SH-SY5Y (cell line): ENCODE measurements at regions not wholly inside any gene's neighbourhood (a gene's known extent, or its start where the extent isn't known, plus 50 kb on each side); places are given as distances from the start of the nearest gene placed in this dataset.

ENCODE experiments used
- GATA2 ChIP-seq: IDR thresholded peaks from 2 replicates; pipeline ENCODE4 v1.6.1; 2011; ENCODE audit warnings: mild to moderate bottlenecking, low read depth, low read length
- GATA3 ChIP-seq: IDR thresholded peaks from 2 replicates; pipeline ENCODE4 v1.6.1; 2011; ENCODE audit warnings: low read depth, mild to moderate bottlenecking, low read length, moderate library complexity

DNA sequence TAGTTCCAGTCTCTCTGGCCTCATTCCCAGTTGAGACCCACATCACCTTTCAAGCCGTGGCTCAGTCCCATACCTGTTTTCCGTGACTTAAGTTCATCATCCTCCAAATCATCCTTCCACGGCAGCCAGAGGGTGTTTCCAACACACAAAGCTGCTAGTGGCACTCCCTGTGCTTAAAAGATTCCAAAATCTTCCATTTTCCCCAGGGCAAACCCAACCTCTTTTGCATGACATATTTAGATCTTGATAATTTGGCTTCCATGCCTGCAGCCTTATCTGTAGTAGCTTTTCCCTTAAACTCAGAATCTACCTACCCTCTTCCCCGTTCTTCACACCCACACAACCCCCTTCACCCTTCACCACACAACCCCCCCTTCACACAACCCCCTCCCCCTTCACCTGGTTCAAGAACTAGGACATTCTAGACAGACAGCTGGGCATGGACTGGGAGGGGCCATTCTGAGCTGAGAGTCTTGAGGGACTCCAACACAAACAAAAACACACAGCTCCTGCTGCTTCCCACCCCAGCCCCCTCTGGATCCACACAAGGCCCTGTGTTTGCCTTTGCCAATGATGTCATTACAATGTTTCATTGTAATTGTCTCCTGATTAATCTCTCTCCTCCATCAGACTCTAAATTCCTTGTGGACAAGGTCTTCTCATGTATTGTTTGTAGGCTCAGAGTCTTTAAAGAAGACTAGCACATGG, 268.2 kb downstream of the SH3GL2 start:
- TF ChIP-seq GATA3, result no peak
- no peak for TF ChIP-seq GATA2

DNA sequence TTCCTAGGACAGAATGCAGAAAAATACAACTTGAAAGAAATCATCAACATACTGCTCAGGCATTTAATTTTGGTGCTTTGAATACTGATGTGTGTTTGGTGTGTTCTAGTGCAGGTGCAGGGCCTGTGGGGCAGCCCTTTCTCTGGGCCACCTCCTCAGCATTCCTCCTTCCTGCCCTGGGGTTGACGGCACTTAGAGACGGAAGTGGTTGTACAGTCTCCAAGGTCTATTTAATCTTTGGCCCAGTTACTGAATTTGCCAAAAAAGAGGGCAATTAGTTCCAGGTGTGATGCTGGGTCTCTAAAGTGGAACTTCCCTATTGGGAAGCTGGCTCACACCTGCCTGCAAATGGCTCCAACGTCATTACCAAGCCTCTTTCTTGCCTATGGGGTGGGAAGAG, 269.0 kb downstream of the SH3GL2 start:
- TF ChIP-seq GATA3, result no peak
- no peak for TF ChIP-seq GATA2

DNA sequence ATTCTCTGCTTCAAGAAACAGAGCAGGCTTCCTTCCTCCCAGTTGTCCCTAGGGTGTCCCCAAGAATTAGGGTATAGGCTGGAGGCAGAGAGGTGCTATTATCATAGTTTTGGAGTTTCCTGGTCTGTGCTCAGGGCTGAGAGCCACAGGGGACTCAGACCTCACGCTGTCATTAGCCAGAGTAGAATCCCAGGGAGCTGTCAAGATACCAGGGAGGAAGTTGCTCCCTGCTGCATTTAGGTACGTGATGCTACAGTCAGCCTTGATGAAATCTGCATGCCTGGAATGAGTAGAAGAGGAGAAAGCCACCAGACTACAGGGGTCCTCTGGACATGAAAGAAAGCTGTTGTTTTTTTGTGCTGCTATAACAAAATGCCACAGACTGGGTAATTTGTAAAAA, 273.2 kb downstream of the SH3GL2 start:
- TF ChIP-seq GATA3, result no peak
- no peak for TF ChIP-seq GATA2

DNA sequence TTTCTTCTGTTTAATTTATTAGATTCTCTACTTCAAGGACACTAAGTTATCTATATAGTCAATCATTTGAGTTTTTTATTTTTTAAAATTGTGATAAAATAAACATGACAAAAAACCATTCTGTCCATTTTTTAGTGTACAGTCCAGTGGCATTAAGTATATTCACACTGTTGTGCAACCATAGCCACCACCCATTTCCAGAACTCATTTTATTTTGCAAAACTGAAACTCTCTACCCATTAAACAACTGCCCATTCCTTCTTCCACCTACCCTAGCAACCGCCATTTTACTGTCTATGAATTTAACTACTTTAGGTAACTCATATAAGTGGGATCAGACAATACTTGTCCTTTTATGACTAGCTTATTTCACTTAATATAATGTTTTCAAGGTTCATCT, 275.6 kb downstream of the SH3GL2 start:
- TF ChIP-seq GATA3 (no peak), GATA2 (no peak)

DNA sequence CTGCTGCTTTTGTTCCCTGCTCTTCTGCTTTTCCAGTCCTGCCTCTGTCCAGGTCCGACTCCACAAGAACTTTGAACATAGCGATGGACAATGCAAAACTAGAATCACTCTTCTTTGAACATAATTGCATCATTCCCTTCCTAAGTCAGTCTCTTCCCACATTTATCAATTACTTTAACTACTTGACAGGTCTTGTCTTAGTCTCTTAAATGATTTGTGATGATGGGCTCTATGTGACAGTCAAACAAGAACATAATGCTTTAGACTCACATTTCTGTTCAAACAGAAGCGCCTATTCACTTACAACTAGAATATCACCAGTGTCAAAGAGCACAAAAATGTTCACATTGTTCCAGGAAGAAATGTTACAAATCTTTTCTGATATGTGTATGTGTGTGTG, 278.1 kb downstream of the SH3GL2 start:
- TF ChIP-seq GATA2 (no peak), GATA3 (no peak)

DNA sequence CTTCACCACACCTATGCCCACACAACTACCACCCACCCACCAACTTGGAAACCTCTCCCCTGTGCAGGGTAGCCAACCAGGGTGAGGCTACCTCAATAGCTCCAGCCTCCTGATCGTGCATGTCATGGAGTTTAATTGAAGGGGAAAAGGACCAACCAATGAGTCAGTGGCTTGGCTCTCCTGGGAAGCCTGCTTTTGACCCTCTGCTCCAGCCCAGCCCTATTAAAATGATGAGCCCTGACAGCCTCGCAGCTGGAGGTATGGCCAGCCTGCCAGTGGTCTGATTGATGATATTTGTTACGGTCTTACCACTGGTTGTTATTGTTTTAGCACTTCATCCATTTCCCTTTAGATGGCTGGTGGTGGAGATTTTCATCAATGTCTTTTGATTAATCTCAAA, 280.4 kb downstream of the SH3GL2 start:
- TF ChIP-seq GATA3, result no peak
- no peak for TF ChIP-seq GATA2

DNA sequence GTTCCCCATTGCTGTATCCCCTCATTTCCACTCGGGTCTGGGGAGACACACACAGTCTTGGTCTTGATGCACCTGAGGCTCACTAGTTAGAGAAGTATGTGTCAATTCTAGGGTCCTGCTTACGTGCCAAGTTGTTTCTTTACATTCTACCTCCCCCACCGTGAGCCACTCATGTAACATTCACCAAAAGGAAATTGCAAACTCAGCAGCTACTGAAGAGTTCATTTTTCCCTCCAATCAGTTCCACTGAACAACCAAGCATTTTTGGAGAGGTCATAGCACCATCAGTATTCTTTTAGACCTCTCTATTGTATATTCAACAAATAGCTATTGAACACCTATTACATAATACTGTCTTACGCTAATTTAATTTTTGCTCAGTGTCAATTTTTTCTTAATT, 281.1 kb downstream of the SH3GL2 start:
- TF ChIP-seq GATA2, result no peak
- no peak for TF ChIP-seq GATA3

DNA sequence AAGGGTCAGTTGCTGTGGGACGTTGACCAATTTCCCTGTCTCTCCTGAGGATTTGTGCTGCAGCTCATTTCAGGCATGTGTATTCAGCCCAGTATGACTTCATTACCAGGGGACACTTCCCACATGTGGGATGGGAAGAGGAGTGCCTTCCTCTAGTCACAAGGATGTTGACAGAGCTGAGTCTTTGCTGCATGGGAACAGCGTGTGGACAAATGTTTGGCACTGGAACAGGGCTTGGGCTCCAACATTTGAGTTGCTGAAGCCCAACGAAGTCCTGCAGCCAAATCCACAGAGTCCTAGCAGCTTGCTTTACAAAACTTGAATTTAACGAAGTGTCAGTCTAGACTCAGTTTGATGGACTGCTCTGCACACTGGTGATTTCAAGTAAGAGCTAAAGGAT, 283.2 kb downstream of the SH3GL2 start:
- TF ChIP-seq GATA3 (no peak), GATA2 (no peak)

DNA sequence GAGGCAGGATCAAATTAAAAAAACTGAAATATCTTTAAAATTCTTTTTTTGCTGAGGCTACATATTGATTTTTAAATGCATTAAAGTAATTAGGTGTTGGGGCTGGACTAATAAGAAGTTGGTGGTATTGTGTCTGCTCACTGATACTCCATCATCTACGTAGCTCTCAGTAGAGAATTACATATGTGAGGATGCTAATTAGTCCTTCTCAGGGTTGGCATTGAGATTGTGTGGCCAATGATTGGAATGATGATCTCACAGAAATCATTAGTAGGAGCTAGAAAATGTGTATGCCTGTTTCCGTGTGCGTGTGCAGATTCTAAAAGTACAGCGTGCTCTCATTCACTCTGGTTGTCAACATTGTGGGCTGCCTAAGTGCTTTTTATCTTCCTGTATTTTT, 283.8 kb downstream of the SH3GL2 start:
- no peak for TF ChIP-seq GATA2
- TF ChIP-seq GATA3, result no peak

DNA sequence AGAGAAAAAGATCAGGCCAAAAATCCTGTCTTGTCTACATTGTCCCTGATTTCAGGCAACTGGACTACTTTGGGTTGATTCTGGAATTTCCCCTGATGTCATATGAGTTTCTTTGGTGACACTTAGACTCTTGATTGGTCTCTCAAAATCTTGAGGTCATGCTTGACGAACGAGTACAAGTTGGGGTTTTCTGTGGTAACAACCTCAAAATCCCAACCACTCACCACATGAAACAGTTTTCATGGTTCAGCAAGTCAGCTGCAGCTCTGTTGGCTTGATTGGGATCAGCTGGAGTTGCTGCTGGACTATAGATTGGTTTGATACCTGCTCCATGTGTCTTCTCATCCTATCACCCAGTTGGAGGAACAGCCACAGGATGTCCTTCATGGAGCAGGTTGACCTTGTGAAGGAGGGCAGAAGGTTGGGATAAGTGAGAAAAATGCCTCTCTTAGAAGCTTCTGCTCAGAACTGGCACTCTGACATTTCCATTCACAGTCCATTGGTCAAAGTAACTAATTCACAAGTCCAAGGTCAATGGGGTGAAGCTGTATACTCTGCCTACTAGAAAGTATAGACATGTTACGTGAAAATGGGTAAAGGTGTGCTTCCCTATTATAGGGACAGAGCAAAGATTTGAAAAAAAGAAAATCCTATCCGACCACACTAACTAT, 284.5 kb downstream of the SH3GL2 start:
- no peak for TF ChIP-seq GATA3
- TF ChIP-seq GATA2, result no peak

DNA sequence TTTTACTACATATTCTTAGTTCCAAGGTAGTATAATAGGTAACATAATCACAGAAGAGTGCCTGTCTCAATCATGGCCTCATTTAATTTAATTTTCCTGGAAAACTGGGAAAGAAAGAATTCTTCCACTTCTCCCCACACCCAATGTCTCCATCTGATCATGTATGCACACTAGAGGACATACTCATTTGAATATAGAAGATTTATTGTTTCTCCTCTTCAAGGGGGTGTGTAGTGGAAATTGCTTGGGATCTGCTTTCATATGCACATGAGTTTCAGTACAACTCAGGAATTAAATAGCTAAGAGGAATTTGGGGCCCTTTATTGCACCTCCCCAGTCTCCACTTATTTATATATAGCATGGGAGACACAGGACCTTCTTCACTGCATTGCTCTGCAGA, 285.1 kb downstream of the SH3GL2 start:
- TF ChIP-seq GATA3, result no peak
- TF ChIP-seq GATA2, result no peak

DNA sequence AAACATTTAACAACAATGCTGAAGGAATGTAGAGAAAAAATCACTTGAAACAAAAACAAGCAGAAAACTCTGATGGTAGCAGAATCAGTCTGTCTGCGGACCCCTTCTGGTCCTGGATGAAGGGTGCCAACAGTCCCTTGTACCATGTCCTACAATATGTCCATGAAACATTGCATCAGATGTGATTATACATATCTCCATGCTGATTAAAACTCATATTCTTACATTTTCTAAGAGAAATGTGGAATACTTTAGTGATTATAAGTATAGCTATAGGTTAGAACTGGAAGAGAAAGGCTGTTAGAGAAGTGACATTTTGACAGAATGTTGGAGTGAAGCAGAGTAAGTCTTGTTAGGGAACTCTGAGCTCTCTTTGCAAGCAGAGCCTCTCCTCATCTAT, 286.1 kb downstream of the SH3GL2 start:
- TF ChIP-seq GATA3, result no peak
- no peak for TF ChIP-seq GATA2

DNA sequence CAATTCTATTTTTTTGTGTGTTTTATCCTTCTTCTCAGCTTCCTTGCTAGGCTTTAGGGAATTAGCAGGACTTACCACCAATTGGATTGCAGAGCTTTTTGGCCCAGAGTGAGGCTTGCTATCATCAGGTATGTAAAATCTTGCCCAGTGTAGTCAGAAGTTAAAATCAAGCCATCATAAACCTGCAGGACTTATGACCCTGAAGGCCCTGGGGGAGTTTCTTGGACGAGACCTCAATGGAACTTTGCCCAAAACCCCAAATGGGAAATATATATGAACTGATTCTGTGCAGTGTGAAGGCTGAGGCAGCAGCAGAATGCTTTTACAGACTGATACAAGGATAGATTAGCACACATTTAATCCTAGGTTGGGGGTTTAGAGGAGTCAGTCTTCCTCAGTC, 287.0 kb downstream of the SH3GL2 start:
- TF ChIP-seq GATA3, result no peak

DNA sequence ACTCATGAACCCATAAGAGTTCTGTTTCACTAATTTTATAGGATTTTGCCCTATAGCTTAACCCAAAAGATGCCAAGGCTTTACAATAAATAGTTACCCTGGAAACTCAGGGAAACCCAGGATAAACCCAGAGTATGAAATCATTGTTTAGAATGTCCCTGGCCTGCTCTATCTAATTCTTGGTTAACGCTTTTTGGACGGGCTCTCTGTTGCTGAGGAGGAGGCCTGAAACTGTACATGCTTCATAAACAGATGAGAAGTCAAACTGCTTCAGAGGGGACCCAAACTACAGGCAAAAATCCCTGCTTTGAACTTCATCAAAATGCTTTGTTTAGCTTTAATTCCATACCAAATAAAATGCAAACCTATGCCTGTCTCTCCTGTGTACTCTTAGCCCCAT, 291.9 kb downstream of the SH3GL2 start:
- TF ChIP-seq GATA3 (no peak), GATA2 (no peak)

DNA sequence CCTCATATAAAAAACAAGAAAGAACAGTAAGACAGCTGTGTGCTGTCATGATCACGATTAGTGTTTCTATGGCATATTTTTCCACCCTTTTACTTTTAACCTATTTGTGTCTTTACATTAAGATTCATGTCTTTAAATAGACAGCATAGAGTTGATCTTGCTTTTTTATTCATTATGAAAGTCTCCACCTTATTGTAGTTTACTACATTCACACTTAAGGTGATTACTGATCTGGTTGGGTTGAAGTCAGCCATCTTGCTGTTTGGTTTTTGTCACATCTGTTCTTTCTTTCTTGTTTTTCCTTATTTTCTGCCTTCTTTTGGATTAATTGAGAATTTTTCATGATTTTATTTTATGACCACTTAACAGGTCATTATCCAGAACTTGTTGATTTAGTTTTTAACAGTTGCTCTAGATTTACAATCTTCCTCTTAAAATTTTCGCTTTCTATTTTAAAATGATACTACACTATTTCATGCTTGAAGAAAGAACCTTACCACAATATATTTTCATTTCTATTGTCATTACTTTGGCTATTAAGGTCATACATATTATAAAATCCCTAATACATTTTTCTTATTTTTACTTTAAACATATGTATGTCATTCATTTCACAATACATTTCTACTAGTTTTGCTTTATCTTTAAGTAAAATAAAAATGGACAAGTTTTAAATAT, 292.5 kb downstream of the SH3GL2 start:
- TF ChIP-seq GATA2 (no peak), GATA3 (no peak)

DNA sequence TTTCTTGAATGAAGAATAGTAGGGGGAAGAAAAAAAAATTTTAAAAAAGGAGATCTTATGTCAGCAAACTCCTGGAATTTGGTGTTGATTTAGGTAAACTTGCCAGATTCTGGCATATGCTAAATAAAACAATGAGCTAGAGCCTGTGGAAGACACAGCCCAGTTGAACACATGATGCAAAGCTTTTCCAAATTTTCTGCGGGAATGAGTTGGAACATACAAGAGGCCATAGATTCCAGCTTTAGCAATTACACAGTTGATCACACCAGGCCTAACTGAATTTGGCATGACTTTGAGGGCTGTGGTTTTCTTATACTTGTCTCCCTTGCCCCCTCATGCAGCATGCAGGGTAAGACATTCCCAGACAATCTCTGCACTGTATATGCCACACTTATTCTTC, 297.0 kb downstream of the SH3GL2 start:
- TF ChIP-seq GATA2 (no peak), GATA3 (no peak)
